Naive thymus-derived CD4-positive, alpha-beta T cell (primary cell): ENCODE measurements at regions not wholly inside any gene's neighbourhood (a gene's known extent, or its start where the extent isn't known, plus 50 kb on each side); places are given as distances from the start of the nearest gene placed in this dataset.

Experiments used
- ATAC-seq: fragments of 150-1000 bp; cut with Tn5 transposase; 2 replicates; pipeline ENCODE4 v1.10.0; 2021; ENCODE audit warnings: mild to moderate bottlenecking, moderate library complexity
- CTCF ChIA-PET: fragments of 350-600 bp; sonication (Branson Sonifier 250); formaldehyde crosslinking; loops from one replicate; lab custom pipeline; 2021; ENCODE audit warnings: antibody characterized with exemption; lab: Charles Lee
- POLR2A ChIA-PET: fragments of 350-600 bp; sonication (Branson Sonifier 250); formaldehyde crosslinking; loops from one replicate; lab custom pipeline; 2021; ENCODE audit warnings: antibody characterized with exemption, inconsistent platforms; lab: Charles Lee
- DNase-seq, 9 donors: peaks; one replicate each; pipeline versions ENCODE4 v3.0.0 to v3.0.0-alpha.2; 2020 to 2022; ENCODE audit warnings: mixed read lengths in 1 of 9
- H3K27ac ChIP-seq: one replicate; pipeline ENCODE4 v1.7.0; 2013; ENCODE audit warnings: mild to moderate bottlenecking, low read depth, low read length, moderate library complexity
- H3K27me3 ChIP-seq, 2 donors: one replicate each; pipeline ENCODE4 v1.7.0; 2013; ENCODE audit warnings: low read length in 2 of 2, mild to moderate bottlenecking in 2 of 2, moderate library complexity in 2 of 2; ENCODE audit not compliant: control insufficient read depth in 2 of 2, insufficient read depth in 2 of 2
- H3K36me3 ChIP-seq, 3 experiments: 1 replicate in 2 of 3; 2 replicates in 1 of 3; pipeline ENCODE4 v1.7.0; 2013; ENCODE audit warnings: low read length in 3 of 3, mild to moderate bottlenecking in 3 of 3, moderate library complexity in 1 of 3; ENCODE audit not compliant: insufficient read depth in 3 of 3, control insufficient read depth in 2 of 3
- H3K4me1 ChIP-seq, 2 donors: one replicate each; pipeline ENCODE4 v1.7.0; 2013; ENCODE audit warnings: low read length in 2 of 2, mild to moderate bottlenecking in 2 of 2, moderate library complexity in 1 of 2; ENCODE audit not compliant: control insufficient read depth in 2 of 2, insufficient read depth in 2 of 2
- H3K4me3 ChIP-seq: 2 replicates; pipeline ENCODE4 v1.7.0; 2013; ENCODE audit warnings: mild to moderate bottlenecking, low read length
- H3K9me3 ChIP-seq, 3 experiments: 1 replicate in 2 of 3; 2 replicates in 1 of 3; pipeline ENCODE4 v1.7.0; 2013; ENCODE audit warnings: low read length in 3 of 3; ENCODE audit not compliant: control insufficient read depth in 2 of 3
- H3K27ac Mint-ChIP-seq, 9 donors: one replicate each; pipeline ENCODE4 v1.8.0; 2020 to 2022; ENCODE audit warnings: mixed read lengths in 9 of 9, mild to moderate bottlenecking in 8 of 9, moderate library complexity in 5 of 9, inconsistent platforms in 2 of 9
- H3K27me3 Mint-ChIP-seq, 5 donors: one replicate each; pipeline ENCODE4 v1.8.0; 2021 to 2022; ENCODE audit warnings: mixed read lengths in 5 of 5, mild to moderate bottlenecking in 1 of 5
- H3K36me3 Mint-ChIP-seq, 5 donors: one replicate each; pipeline ENCODE4 v1.8.0; 2020 to 2022; ENCODE audit warnings: mixed read lengths in 5 of 5, mild to moderate bottlenecking in 3 of 5, inconsistent platforms in 1 of 5
- H3K4me1 Mint-ChIP-seq, 7 donors: one replicate each; pipeline ENCODE4 v1.8.0; 2020 to 2022; ENCODE audit warnings: mixed read lengths in 7 of 7, mild to moderate bottlenecking in 3 of 7, inconsistent platforms in 1 of 7
- H3K4me3 Mint-ChIP-seq, 10 donors: one replicate each; pipeline ENCODE4 v1.8.0; 2020 to 2022; ENCODE audit warnings: mild to moderate bottlenecking in 10 of 10, mixed read lengths in 10 of 10, moderate library complexity in 6 of 10, inconsistent platforms in 2 of 10
- H3K9me3 Mint-ChIP-seq, 11 donors: one replicate each; pipeline ENCODE4 v1.8.0; 2020 to 2022; ENCODE audit warnings: mixed read lengths in 11 of 11, mild to moderate bottlenecking in 4 of 11, inconsistent platforms in 1 of 11, moderate library complexity in 1 of 11
- intact Hi-C, 2 donors: fragments of 100-400 bp; cut with micrococcal nuclease; formaldehyde crosslinking; loops; one replicate each; pipeline ENCODE4 v1.15.1; 2023

GRCh38 chr16:26344976-26345375, 653.2 kb downstream of the HS3ST4 start:
- ATAC-seq (no peak), DNase-seq (no peak)
- CTCF ChIA-PET = no interaction called here
- POLR2A ChIA-PET = no interaction called here
- no peaks in the 10 kb centered on the region for H3K4me1 Mint-ChIP-seq
- Histone ChIP-seq H3K9me3 (no peaks in the 10 kb centered on the region), H3K4me1 (no peaks in the 10 kb centered on the region), H3K4me3 (no peak overlapping the region), H3K27me3 (no peaks in the 10 kb centered on the region), H3K36me3 (no peaks in the 10 kb centered on the region), H3K27ac (no peak overlapping the region)
- H3K9me3 Mint-ChIP-seq = peaks cover 0 to 5% (median 0%) of the 10 kb centered on the region in 11 donors
- H3K27me3 Mint-ChIP-seq = peaks cover 0 to 38% (median 5%) of the 10 kb centered on the region in 5 donors
- no peaks in the 10 kb centered on the region for H3K36me3 Mint-ChIP-seq
- H3K27ac Mint-ChIP-seq = no peak overlapping the region
- intact Hi-C loops = no loop called here
- no peak overlapping the region for H3K4me3 Mint-ChIP-seq

DNA sequence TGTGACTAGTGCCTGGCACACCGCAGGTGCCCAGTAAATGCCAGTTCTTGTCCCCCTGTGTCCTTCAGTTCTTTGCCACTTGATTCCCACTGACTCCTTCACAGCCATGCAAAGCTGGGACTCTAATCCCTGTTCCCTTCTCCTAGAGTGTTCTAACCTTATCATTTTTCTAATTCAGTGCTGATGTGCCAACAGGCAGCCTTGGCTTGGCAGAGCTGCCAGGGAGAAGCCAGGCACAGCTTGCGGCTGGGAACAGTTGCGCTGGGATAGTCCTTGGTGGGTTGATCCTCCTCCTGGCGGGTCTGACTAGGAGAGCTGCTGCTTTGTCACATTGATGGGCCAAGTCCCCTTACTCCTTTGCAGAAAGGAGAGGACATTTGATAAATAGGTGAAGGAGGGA, 654.2 kb downstream of the HS3ST4 start:
- Mint-ChIP-seq H3K9me3 (peaks cover 0 to 5% (median 1%) of the 10 kb centered on the region in 11 donors), H3K4me3 (no peak overlapping the region), H3K36me3 (peaks cover 0 to under 1% (median 0%) of the 10 kb centered on the region in 5 donors), H3K27me3 (peaks cover 0 to 38% (median 5%) of the 10 kb centered on the region in 5 donors), H3K4me1 (no peaks in the 10 kb centered on the region), H3K27ac (no peak overlapping the region)
- H3K36me3 ChIP-seq = no peaks in the 10 kb centered on the region
- no peaks in the 10 kb centered on the region for H3K27me3 ChIP-seq
- H3K9me3 ChIP-seq = no peaks in the 10 kb centered on the region
- DNase-seq = no peak
- no peak overlapping the region for H3K4me3 ChIP-seq
- H3K4me1 ChIP-seq = no peaks in the 10 kb centered on the region
- no peak overlapping the region for H3K27ac ChIP-seq
- ChIA-PET CTCF (interaction anchor here (0.6 kb wide), 1 partner anchor 37 kb away, joined by 3 read pairs; no protein-coding TSS in a partner anchor), POLR2A (no interaction called here)
- no peak for ATAC-seq
- intact Hi-C loops = no loop called here

DNA sequence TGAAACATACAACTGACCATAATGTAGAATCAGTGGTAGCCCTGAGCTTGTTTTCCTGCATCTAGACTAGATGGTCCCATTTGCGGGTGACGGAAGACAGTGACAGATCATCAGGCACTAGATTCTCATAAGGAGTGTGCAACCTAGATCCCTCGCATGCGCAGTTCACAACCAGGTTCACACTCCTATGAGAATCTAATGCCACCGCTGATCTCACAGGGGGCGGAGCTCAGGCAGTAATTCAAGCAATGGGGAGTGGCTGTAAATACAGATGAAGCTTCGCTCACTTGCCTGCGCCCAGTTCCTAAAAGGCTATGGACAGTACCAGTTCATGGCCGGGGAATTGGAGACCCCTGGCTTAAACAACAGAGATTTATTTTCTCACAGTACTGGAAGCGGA, 656.3 kb downstream of the HS3ST4 start:
- H3K4me1 Mint-ChIP-seq = no peaks in the 10 kb centered on the region
- POLR2A ChIA-PET = no interaction called here
- Histone ChIP-seq H3K27ac (no peak overlapping the region), H3K27me3 (no peaks in the 10 kb centered on the region), H3K4me3 (no peak overlapping the region), H3K36me3 (no peaks in the 10 kb centered on the region), H3K4me1 (no peaks in the 10 kb centered on the region), H3K9me3 (no peaks in the 10 kb centered on the region)
- H3K9me3 Mint-ChIP-seq = peaks cover 0 to 8% (median 2%) of the 10 kb centered on the region in 11 donors
- DNase-seq = no peak
- ATAC-seq = no peak
- intact Hi-C loops = no loop called here
- peaks cover 0 to 45% (median 12%) of the 10 kb centered on the region in 5 donors for H3K27me3 Mint-ChIP-seq
- CTCF ChIA-PET = no interaction called here
- no peak overlapping the region for H3K27ac Mint-ChIP-seq
- H3K36me3 Mint-ChIP-seq = peaks cover 0 to 4% (median 0%) of the 10 kb centered on the region in 5 donors
- H3K4me3 Mint-ChIP-seq = no peak overlapping the region

- DNase-seq (no peak), ATAC-seq (no peak)
- no peak overlapping the region for H3K27ac Mint-ChIP-seq
- ChIA-PET CTCF (no interaction called here), POLR2A (no interaction called here)
- H3K27me3 Mint-ChIP-seq = peaks cover 4 to 22% (median 15%) of the 10 kb centered on the region in 5 donors
- H3K9me3 Mint-ChIP-seq = peaks cover 0 to 12% (median under 1%) of the 10 kb centered on the region in 11 donors
- no peaks in the 10 kb centered on the region for H3K36me3 ChIP-seq
- H3K27me3 ChIP-seq = no peaks in the 10 kb centered on the region
- H3K4me3 ChIP-seq = no peak overlapping the region
- no peaks in the 10 kb centered on the region for H3K4me1 Mint-ChIP-seq
- H3K27ac ChIP-seq = no peak overlapping the region
- H3K9me3 ChIP-seq = no peaks in the 10 kb centered on the region
- H3K36me3 Mint-ChIP-seq = no peaks in the 10 kb centered on the region
- no peaks in the 10 kb centered on the region for H3K4me1 ChIP-seq
- intact Hi-C loops = no loop called here
- H3K4me3 Mint-ChIP-seq = no peak overlapping the region
Measured at GRCh38 chr16:26360867-26361266, 669.1 kb downstream of the HS3ST4 start.

DNA sequence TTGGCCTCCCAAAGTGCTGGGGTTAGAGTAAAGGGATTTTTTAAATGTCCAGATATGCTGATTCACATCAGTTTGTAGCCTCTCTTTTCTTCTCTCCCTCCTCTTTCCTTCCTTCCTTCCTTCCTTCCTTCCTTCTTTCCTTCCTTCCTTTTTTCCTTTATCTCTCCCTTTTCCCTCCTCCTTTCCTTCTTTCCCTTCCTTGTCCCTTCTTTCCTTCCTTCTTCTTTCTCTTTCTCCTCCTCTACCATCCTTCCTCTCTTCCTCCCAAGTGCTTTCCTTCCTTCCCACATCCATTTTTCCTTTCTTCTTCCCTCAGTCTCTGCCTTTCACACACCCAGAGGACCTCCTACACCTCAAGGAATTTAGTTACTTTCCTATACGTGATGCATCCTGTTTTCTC, 671.8 kb downstream of the HS3ST4 start:
- Mint-ChIP-seq H3K36me3 (no peaks in the 10 kb centered on the region), H3K9me3 (peaks cover 0 to 4% (median 0%) of the 10 kb centered on the region in 11 donors), H3K4me3 (no peak overlapping the region), H3K27ac (no peak overlapping the region), H3K27me3 (peaks cover 4 to 33% (median 22%) of the 10 kb centered on the region in 5 donors), H3K4me1 (no peaks in the 10 kb centered on the region)
- ChIA-PET CTCF (no interaction called here), POLR2A (no interaction called here)
- DNase-seq (no peak), ATAC-seq (no peak)
- Histone ChIP-seq H3K36me3 (no peaks in the 10 kb centered on the region), H3K4me3 (no peak overlapping the region), H3K4me1 (no peaks in the 10 kb centered on the region), H3K27ac (no peak overlapping the region), H3K9me3 (no peaks in the 10 kb centered on the region), H3K27me3 (no peaks in the 10 kb centered on the region)
- intact Hi-C loops = no loop called here

DNA sequence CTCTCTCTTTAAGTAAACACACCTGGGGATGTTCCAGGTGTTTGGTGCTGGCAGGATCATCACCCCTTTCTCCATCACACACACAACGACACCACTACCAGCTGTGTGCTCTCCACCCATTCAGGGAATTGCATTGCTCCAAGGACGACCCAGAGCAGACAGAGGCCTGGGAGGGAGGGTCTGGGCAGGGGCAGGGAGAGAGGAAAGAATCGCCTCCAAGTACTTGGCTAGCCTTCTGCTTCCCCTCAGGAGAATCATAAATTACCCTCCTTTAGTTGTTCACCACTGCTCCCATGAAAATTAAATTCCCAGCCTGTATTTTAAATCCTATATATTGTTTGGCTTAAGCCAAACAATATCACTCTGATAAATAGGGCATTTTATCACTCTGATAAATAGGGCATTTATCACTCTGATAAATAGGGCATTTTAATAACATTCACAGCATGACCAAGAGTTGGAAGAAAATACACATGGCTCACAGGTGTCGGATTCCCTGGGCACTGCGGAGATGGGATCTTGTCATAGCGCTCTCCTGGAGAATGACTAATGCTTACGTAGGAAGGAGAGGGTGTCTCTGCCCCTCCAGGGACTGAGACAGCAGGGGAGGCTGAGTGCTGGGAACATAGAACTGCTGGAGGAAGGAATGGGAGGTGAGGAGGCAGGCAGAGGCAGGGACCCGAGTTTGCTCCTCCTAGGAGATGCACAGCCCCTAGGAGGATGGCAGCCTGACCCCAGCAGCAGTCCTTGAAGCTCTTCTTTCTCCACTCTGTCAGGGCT, 673.6 kb downstream of the HS3ST4 start:
- no peaks in the 10 kb centered on the region for H3K4me1 Mint-ChIP-seq
- no peak overlapping the region for H3K4me3 ChIP-seq
- H3K9me3 ChIP-seq = no peaks in the 10 kb centered on the region
- H3K27ac Mint-ChIP-seq = no peak overlapping the region
- intact Hi-C loops = no loop called here
- H3K27me3 Mint-ChIP-seq = peaks cover 4 to 33% (median 22%) of the 10 kb centered on the region in 5 donors
- peaks cover 0 to 4% (median 0%) of the 10 kb centered on the region in 11 donors for H3K9me3 Mint-ChIP-seq
- no peaks in the 10 kb centered on the region for H3K27me3 ChIP-seq
- H3K4me1 ChIP-seq = no peaks in the 10 kb centered on the region
- no peaks in the 10 kb centered on the region for H3K36me3 Mint-ChIP-seq
- ChIA-PET POLR2A (no interaction called here), CTCF (no interaction called here)
- H3K4me3 Mint-ChIP-seq = no peak overlapping the region
- H3K27ac ChIP-seq = no peak overlapping the region
- H3K36me3 ChIP-seq = no peaks in the 10 kb centered on the region
- ATAC-seq = no peak
- DNase-seq = no peak

DNA sequence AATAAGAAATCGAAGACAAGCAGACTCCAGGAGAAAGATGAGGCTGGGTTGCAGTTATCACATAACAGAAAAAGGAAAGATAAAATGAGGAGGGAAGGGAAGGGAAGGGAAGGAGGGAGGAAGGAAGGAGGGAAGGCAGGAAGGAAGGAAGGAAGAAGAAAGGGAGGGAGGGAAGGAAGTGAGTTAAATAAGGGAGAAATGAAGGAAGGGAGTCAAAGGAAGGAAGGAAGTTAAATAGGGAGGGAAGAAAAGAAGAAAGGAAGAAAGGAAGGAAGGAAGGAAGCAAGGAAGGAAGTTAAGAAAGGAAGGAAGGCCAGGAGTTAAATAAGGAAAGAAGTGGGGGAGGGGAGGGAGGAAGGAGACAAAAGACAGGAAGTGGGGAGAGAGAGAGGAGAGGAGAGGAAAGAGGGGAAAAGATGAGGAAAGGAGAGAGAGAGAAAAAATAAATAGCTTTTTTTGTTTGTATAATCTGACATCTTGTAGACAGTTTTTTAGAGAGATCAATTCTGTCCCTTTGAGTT, 679.6 kb downstream of the HS3ST4 start:
- peaks cover 0 to 7% (median 0%) of the 10 kb centered on the region in 3 experiments for H3K9me3 ChIP-seq
- H3K27me3 ChIP-seq = no peaks in the 10 kb centered on the region
- Mint-ChIP-seq H3K36me3 (no peaks in the 10 kb centered on the region), H3K9me3 (peaks cover 0 to 4% (median 0%) of the 10 kb centered on the region in 11 donors), H3K27ac (no peak overlapping the region), H3K4me3 (no peak overlapping the region), H3K27me3 (peaks cover 0 to 11% (median 5%) of the 10 kb centered on the region in 5 donors), H3K4me1 (no peaks in the 10 kb centered on the region)
- ChIA-PET CTCF (no interaction called here), POLR2A (no interaction called here)
- no peaks in the 10 kb centered on the region for H3K36me3 ChIP-seq
- intact Hi-C loops = no loop called here
- no peak overlapping the region for H3K4me3 ChIP-seq
- no peaks in the 10 kb centered on the region for H3K4me1 ChIP-seq
- no peak overlapping the region for H3K27ac ChIP-seq
- no peak for DNase-seq
- no peak for ATAC-seq
